ENCODE measurements at regions not wholly inside any gene's neighbourhood (a gene's known extent, or its start where the extent isn't known, plus 50 kb on each side); places are given as distances from the start of the nearest gene placed in this dataset.

DNA sequence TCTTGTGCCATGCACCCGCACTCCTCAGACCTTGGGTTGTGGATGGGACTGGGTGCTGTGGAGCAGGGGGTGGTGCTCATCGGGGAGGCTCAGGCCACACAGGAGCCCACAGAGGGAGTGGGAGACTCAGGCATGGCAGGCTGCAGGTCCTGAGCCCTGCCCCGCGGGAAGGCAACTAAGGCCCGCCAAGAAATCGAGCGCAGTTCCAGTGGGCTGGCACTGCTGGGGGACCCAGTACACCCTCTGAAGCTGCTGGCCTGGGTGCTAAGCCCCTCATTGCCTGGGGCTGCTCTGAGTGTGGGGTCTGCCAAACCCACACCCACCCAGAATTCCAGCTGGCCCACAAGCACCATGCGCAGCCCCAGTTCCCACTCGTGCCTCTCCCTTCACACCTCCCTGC, 450.5 kb upstream of the FGF16 start:
- H2BK120ac ChIP-seq (ENCODE audit: low read depth, low read length, poor library complexity, severe bottlenecking), result no peak overlapping the region
- Mint-ChIP-seq H3K9me3 (peaks cover 87 to 95% of the 10 kb centered on the region in 2 experiments), H3K27me3 (ENCODE audit: low read depth) (no peaks in the 10 kb centered on the region), H3K27ac (no peak overlapping the region), H3K4me3 (no peak overlapping the region), H3K4me1 (no peaks in the 10 kb centered on the region), H3K36me3 (ENCODE audit: insufficient read depth in 1 of 3, low read depth in 3 of 3) (peaks cover 4 to 37% (median 28%) of the 10 kb centered on the region in 3 experiments; a peak in 6 of 7 replicates)
- no peak overlapping the region for H3T11ph ChIP-seq (ENCODE audit: low read length)
- no peak overlapping the region for H2BK20ac ChIP-seq (ENCODE audit: low read depth, low read length, poor library complexity, severe bottlenecking)
- WGBS (ENCODE audit: extremely low coverage, insufficient read length, low lambda C conversion rate), result no CpG with 5 or more reads among the region's 9 CpGs
- H3K9ac ChIP-seq (ENCODE audit: extremely low read depth, insufficient read length, low read length), result no peak overlapping the region
- H3K4me2 ChIP-seq (ENCODE audit: insufficient read depth, insufficient read length, low read length), result no peak overlapping the region
- no peak overlapping the region for H3K23ac ChIP-seq (ENCODE audit: insufficient read length, low read depth, low read length)
- H3K18ac ChIP-seq (ENCODE audit: insufficient read length, low read depth, low read length), result no peak overlapping the region
- no peaks in the 10 kb centered on the region for H3K27me3 ChIP-seq (ENCODE audit: insufficient read depth, low read length)
- no peak overlapping the region for H2BK15ac ChIP-seq (ENCODE audit: low read depth, low read length)
- H2AFZ ChIP-seq (ENCODE audit: low read length), result no peak overlapping the region
- no peak overlapping the region for H4K91ac ChIP-seq (ENCODE audit: insufficient read length, low read depth, low read length)
- no peak overlapping the region for H2AK5ac ChIP-seq (ENCODE audit: insufficient read length, low read length)
- H3K79me2 ChIP-seq (ENCODE audit: insufficient read depth, low read length), result no peaks in the 10 kb centered on the region
- no peak overlapping the region for H3K56ac ChIP-seq (ENCODE audit: insufficient read length, low read depth, low read length)
- H4K20me1 ChIP-seq (ENCODE audit: control insufficient read depth, insufficient read depth, insufficient read length), result no peaks in the 10 kb centered on the region
- no peak for TF ChIP-seq CTCF (conservative IDR thresholded peaks at IDR 0.05)
- H3K14ac ChIP-seq (ENCODE audit: insufficient read depth, low read length), result no peak overlapping the region
- H2BK5ac ChIP-seq (ENCODE audit: insufficient read length, low read length), result no peak overlapping the region
- H4K5ac ChIP-seq (ENCODE audit: insufficient read length, low read depth, low read length), result no peak overlapping the region
- H3K79me1 ChIP-seq (ENCODE audit: insufficient read depth, low read depth, low read length, poor library complexity, severe bottlenecking), result no peaks in the 10 kb centered on the region
- H3K4me1 ChIP-seq (ENCODE audit: insufficient read depth, low read length), result no peaks in the 10 kb centered on the region
- no peak overlapping the region for H4K8ac ChIP-seq (replicated peaks; ENCODE audit: insufficient read length, low read depth, low read length)
- no peak for DNase-seq
- no peaks in the 10 kb centered on the region for H3K23me2 ChIP-seq (ENCODE audit: insufficient read length, low read depth, low read length, poor library complexity, severe bottlenecking)
- H3K9me3 ChIP-seq (ENCODE audit: control insufficient read depth, low read depth, low read length), result peaks cover 17% of the 10 kb centered on the region
- H3K4ac ChIP-seq (ENCODE audit: low read depth, low read length), result no peak overlapping the region
- no peak overlapping the region for H3K27ac ChIP-seq (ENCODE audit: insufficient read length, low read depth, low read length)
- H2BK12ac ChIP-seq (ENCODE audit: insufficient read length, low read depth, low read length), result no peak overlapping the region

All from H9 (cell line).